GM13976 (cell line): ENCODE measurements at regions not wholly inside any gene's neighbourhood (a gene's known extent, or its start where the extent isn't known, plus 50 kb on each side); places are given as distances from the start of the nearest gene placed in this dataset.

Source experiments
- DNase-seq: peaks from one replicate; pipeline ENCODE4 v3.0.0; 2012; ENCODE audit warnings: low spot score
- CTCF ChIP-seq: IDR thresholded peaks from 2 replicates; pipeline ENCODE4 v1.5.1; 2012; ENCODE audit warnings: borderline replicate concordance, mild to moderate bottlenecking; ENCODE audit not compliant: insufficient read depth; ENCODE audit errors: extremely low read depth, missing control alignments, control extremely low read depth
- in situ Hi-C: fragments of 300-500 bp; cut with MboI; formaldehyde crosslinking; loops from one replicate; pipeline ENCODE4 v1.12.0; 2022; ENCODE audit warnings: low sequenced_read_pairs, mixed read lengths, inconsistent platforms; ENCODE audit not compliant: unreplicated experiment

DNA sequence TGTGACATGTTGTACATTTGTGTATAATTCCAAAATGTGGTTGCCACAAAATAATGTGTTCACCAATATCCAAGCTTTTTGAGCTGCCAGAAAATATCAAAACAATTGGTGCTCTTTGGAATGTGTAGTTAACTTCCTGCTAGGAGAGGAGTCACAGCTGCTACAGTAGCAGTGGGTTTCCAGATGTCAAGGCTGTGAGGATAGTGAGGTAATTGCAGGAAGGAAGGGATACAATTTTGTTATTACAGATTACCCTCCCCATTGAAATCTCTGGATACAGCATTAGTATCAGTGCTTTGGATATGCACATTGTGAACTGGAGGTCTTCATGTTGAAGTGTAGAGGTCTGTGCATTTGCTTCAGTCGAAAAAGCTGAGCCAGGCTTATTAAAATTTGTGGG is 253.2 kb downstream of the PTPRC start:
- TF ChIP-seq CTCF, result no peak
- in situ Hi-C loops, result no loop called here
- no peak for DNase-seq

GRCh38 chr1:198893141-198893540 is 254.3 kb downstream of the PTPRC start:
- no peak for TF ChIP-seq CTCF
- no peak for DNase-seq
- in situ Hi-C loops, result no loop called here

DNA sequence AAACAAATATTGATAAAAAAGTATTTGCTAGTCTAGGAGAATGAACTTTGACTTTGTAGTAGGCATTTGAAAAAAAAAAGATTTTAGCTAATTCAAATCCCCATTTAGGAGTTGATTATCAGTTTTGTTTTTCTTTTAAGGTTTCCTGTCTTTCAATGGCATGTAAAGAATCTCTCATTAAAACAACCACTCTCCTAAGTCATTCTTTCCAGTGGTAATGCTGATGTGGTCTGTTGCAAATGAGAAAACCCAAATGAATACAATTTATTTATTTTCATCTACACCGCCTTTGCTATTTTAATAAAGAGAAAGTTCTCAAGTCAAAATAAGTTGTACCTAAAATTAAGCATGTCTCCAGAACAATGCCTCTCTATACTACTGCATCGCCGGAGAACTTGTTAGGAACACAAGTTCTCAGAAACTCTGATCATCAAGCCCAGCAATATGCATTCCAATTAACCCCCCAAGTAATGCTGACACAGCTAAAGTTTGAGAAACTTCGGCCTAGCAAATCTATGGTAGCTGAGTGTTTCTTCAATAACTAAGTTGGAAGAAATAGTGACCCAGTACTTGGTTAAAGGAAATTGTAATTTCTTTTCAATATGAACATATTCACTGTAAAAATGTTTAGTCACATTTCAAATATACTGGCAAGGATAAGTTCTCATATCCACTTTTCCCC is 255.1 kb downstream of the PTPRC start:
- TF ChIP-seq CTCF, result no peak
- in situ Hi-C loops, result no loop called here
- DNase-seq, result no peak

DNA sequence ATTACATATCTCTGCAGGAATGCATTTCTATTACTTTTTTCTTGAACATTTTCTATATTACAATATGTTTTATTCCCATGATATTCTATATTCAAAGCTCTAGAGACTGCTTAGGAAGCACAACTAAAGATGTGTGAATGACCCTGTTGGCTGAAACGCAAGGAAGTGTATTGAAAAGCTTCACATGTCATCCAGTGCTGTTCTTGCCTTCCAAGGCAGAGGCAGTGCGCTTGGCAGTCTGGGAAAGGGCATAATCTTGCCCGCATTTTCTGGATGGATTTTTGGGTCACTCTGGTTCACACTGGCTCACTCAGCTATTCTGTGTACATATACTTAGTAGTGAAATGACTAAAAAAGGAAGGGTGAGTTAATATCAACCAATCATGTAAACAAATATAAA is 262.4 kb downstream of the PTPRC start:
- TF ChIP-seq CTCF, result no peak
- no peak for DNase-seq
- in situ Hi-C loops, result no loop called here

DNA sequence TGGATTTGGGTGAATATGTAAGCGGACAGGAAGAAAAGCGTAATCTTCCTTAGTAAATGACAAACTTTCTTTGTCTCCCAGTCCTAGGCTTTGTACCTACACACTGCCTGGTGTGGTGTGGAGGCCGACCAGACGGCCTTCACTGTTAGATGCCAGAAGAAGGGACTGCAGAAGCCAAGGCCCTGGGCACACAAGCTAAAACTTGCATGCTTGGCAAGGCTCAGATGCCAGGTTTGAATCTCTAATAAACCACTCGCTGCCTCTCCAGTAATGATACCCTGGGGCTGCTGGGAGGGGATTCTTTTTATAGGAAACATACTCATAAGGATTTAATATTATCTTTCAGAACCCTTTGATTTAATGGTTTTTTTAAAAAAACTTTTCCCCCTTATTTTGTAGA is 263.8 kb downstream of the PTPRC start:
- in situ Hi-C loops, result no loop called here
- DNase-seq, result no peak
- TF ChIP-seq CTCF, result no peak

GRCh38 chr1:198903203-198903602 is 264.4 kb downstream of the PTPRC start:
- in situ Hi-C loops, result no loop called here

More at GRCh38 chr1:198903203-198903602, 264.4 kb downstream of the PTPRC start:
- no peak for TF ChIP-seq CTCF
- no peak for DNase-seq
